ENCODE measurements at regions not wholly inside any gene's neighbourhood (a gene's known extent, or its start where the extent isn't known, plus 50 kb on each side); places are given as distances from the start of the nearest gene placed in this dataset.

GRCh38 chr4:27474691-27475090 lies 614.0 kb downstream of the STIM2 start:
- TF ChIP-seq CTCF (IDR thresholded peaks at IDR 0.05): no peak
- TF ChIP-seq POLR2A (IDR thresholded peaks at IDR 0.05): no peak
